AG04450 (cell line): ENCODE measurements at regions not wholly inside any gene's neighbourhood (a gene's known extent, or its start where the extent isn't known, plus 50 kb on each side); places are given as distances from the start of the nearest gene placed in this dataset.

Source experiments
- CTCF ChIA-PET: fragments of 300-600, 350-600 bp; formaldehyde crosslinking; extraction: SDS; loops from one replicate; lab custom pipeline; 2022; ENCODE audit warnings: antibody characterized with exemption, inconsistent platforms; lab: Charles Lee
- POLR2A ChIA-PET: fragments of 350-600 bp; formaldehyde crosslinking; extraction: SDS; loops from one replicate; lab custom pipeline; 2021; ENCODE audit warnings: antibody characterized with exemption, inconsistent platforms; lab: Yijun Ruan, JAX
- DNase-seq: peaks from one replicate; pipeline ENCODE4 v3.0.0-alpha.2; 2011; ENCODE audit warnings: low read depth, low spot score
- H3K27ac ChIP-seq: one replicate; pipeline ENCODE4 v1.5.1; 2012; ENCODE audit warnings: low read depth, low read length, control low read depth
- H3K27me3 ChIP-seq: one replicate; pipeline ENCODE4 v1.6.0; 2012; ENCODE audit warnings: low read length; ENCODE audit not compliant: control insufficient read depth, insufficient read depth
- H3K4me3 ChIP-seq: 2 replicates; pipeline ENCODE4 v1.5.1; 2011; ENCODE audit warnings: mild to moderate bottlenecking, low read depth, low read length, control low read depth
- H3K9me3 ChIP-seq: 2 replicates; pipeline ENCODE4 v1.5.1; 2012; ENCODE audit warnings: low read length; ENCODE audit not compliant: control insufficient read depth, insufficient read depth
- TF ChIP-seq, protein P1 (sequence below): IDR thresholded peaks from 2 replicates; pipeline ENCODE4 v1.5.1; 2011; ENCODE audit warnings: low read depth, low read length, control low read depth, inconsistent platforms

DNA sequence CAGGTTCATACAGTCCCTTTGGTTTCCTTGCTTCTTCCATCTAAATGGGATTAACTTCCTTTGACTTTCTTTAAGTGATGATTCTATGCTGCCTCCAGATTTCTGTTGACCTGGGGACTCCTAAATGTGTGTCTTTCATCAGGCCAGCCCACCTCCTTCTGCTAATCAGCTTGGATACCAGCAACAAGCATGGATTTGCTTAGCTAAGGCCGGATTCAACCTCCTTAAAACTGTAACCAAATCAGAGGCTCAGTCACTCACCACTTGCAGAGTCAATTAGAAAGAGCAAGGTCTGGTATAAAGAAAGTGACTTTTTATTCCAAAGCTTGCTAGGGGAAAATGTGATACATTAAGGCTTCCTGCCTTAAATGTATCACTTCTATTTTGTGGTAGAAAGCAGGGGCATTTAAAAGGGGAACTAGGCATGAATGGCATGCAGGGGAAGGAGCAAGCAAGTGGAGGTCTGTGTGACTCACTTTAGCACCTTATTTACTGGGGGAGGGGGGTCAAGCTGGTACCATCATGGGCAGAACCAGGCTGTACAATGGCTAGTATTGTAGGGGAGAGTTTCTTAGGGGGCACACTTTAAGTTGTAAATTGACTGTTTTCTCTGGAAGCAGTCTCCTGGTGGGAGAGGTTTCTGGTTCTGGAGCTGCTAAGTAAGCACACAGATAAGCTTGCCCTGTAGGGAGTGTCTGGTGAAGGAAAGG, 239.0 kb upstream of the PDGFD start:
- TF ChIP-seq, protein P1, sequence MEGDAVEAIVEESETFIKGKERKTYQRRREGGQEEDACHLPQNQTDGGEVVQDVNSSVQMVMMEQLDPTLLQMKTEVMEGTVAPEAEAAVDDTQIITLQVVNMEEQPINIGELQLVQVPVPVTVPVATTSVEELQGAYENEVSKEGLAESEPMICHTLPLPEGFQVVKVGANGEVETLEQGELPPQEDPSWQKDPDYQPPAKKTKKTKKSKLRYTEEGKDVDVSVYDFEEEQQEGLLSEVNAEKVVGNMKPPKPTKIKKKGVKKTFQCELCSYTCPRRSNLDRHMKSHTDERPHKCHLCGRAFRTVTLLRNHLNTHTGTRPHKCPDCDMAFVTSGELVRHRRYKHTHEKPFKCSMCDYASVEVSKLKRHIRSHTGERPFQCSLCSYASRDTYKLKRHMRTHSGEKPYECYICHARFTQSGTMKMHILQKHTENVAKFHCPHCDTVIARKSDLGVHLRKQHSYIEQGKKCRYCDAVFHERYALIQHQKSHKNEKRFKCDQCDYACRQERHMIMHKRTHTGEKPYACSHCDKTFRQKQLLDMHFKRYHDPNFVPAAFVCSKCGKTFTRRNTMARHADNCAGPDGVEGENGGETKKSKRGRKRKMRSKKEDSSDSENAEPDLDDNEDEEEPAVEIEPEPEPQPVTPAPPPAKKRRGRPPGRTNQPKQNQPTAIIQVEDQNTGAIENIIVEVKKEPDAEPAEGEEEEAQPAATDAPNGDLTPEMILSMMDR, result no peak
- Histone ChIP-seq H3K27me3 (no peaks in the 10 kb centered on the region), H3K27ac (no peak overlapping the region), H3K4me3 (no peak overlapping the region), H3K9me3 (no peaks in the 10 kb centered on the region)
- POLR2A ChIA-PET, result no interaction called here
- DNase-seq, result no peak
- CTCF ChIA-PET, result interaction anchor here (1.0 kb wide), 1 partner anchor 1460 kb away, joined by 3 read pairs; no protein-coding TSS in a partner anchor

GRCh38 chr11:104394508-104394907, 230.6 kb upstream of the PDGFD start:
- no peaks in the 10 kb centered on the region for H3K9me3 ChIP-seq
- no peak overlapping the region for H3K27ac ChIP-seq
- ChIA-PET POLR2A (no interaction called here), CTCF (interaction anchor here (1.0 kb wide), 1 partner anchor 26 kb away, joined by 3 read pairs; no protein-coding TSS in a partner anchor)
- TF ChIP-seq, protein P1, result no peak
- no peak overlapping the region for H3K4me3 ChIP-seq
- no peak for DNase-seq
- H3K27me3 ChIP-seq, result no peaks in the 10 kb centered on the region

DNA sequence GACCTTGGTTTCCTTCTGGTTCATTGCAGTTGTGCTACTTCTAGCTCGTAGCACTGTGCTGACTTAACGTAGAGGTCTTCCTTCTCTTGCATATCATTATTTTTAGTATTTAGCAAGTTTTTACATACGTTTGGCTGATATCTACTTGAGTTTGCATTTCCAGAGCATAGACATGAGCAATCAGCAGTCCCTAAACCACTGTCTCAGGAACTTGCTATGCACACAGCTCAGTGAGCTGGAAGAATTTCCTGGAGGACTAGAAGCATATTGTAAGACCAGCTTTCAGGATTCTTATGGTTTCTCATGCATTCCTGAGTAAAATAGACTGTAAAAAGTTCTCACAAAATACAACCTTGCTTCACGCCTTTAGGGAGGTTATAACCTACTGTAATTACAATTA, 226.7 kb upstream of the PDGFD start:
- ChIA-PET POLR2A (interaction anchor here (0.7 kb wide), 1 partner anchor 174 kb away, joined by 4 read pairs; no protein-coding TSS in a partner anchor), CTCF (no interaction called here)

GRCh38 chr11:104385884-104386283, 221.9 kb upstream of the PDGFD start:
- ChIA-PET CTCF (no interaction called here), POLR2A (no interaction called here)
- no peaks in the 10 kb centered on the region for H3K9me3 ChIP-seq
- H3K27me3 ChIP-seq, result no peaks in the 10 kb centered on the region
- H3K4me3 ChIP-seq, result no peak overlapping the region
- no peak for DNase-seq
- TF ChIP-seq, protein P1, result no peak
- no peak overlapping the region for H3K27ac ChIP-seq

More for the DNA sequence above, 226.7 kb upstream of the PDGFD start:
- H3K4me3 ChIP-seq, result no peak overlapping the region
- H3K9me3 ChIP-seq, result no peaks in the 10 kb centered on the region
- TF ChIP-seq, protein P1, result no peak
- peak; percentile 7 for DNase-seq
- H3K27ac ChIP-seq, result no peak overlapping the region
- no peaks in the 10 kb centered on the region for H3K27me3 ChIP-seq

GRCh38 chr11:104380358-104380757, 216.4 kb upstream of the PDGFD start:
- H3K27ac ChIP-seq, result no peak overlapping the region

More at GRCh38 chr11:104380358-104380757, 216.4 kb upstream of the PDGFD start:
- Histone ChIP-seq H3K9me3 (no peaks in the 10 kb centered on the region), H3K27me3 (no peaks in the 10 kb centered on the region), H3K4me3 (no peak overlapping the region)
- TF ChIP-seq, protein P1, result no peak
- DNase-seq, result no peak
- ChIA-PET POLR2A (no interaction called here), CTCF (no interaction called here)
